GM12878 (cell line): ENCODE measurements at regions not wholly inside any gene's neighbourhood (a gene's known extent, or its start where the extent isn't known, plus 50 kb on each side); places are given as distances from the start of the nearest gene placed in this dataset.

ENCODE experiments used
- ATAC-seq: fragments of 200-7000 bp; cut with Tn5 transposase; 3 replicates; pipeline ENCODE4 v1.9.1; 2020; ENCODE audit warnings: mild to moderate bottlenecking, moderate library complexity
- BruUV-seq: library from RNA; stranded (reverse); fragments of 400-500 nt; replicated peaks from 2 replicates; lab custom pipeline; 2021; lab: Mats Ljungman, UMichigan
- CTCF ChIA-PET: fragments of 300-600 bp; sonication (Branson Sonifier 250); formaldehyde crosslinking; extraction: SDS; loops from one replicate; lab custom pipeline; 2021; ENCODE audit warnings: inconsistent platforms; lab: Yijun Ruan, JAX
- POLR2A ChIA-PET: fragments of 350-600 bp; formaldehyde crosslinking; extraction: SDS; loops from one replicate; lab custom pipeline; 2021; ENCODE audit warnings: inconsistent platforms; lab: Charles Lee
- RAD21 ChIA-PET: fragments of 300-600 bp; sonication (Branson Sonifier 250); formaldehyde crosslinking; loops from one replicate; lab custom pipeline; 2023; ENCODE audit warnings: antibody characterized with exemption; ENCODE audit not compliant: unreplicated experiment; lab: Charles Lee
- SMC1A ChIA-PET: fragments of 300-600 bp; sonication (Branson Sonifier 250); formaldehyde crosslinking; loops from one replicate; lab custom pipeline; 2023; ENCODE audit not compliant: unreplicated experiment, uncharacterized antibody; lab: Charles Lee
- DNase-seq: peaks from one replicate; pipeline ENCODE4 v3.0.0-alpha.2; 2011; ENCODE audit warnings: low read depth, low spot score
- FAIRE-seq: peaks from 3 replicates; lab custom pipeline; 2011; peaks lifted over from hg19 to GRCh38; lab: Jason Lieb, UNC
- H2AFZ ChIP-seq: 2 replicates; pipeline ENCODE4 v1.6.0; 2011; ENCODE audit warnings: low read depth, low read length, control low read depth; ENCODE audit not compliant: control insufficient read depth
- H3K27ac ChIP-seq: 2 replicates; pipeline ENCODE4 v1.5.1; 2011; ENCODE audit warnings: control low read depth; ENCODE audit not compliant: control insufficient read depth, insufficient read depth
- H3K27me3 ChIP-seq, 2 experiments: replicated peaks in 1 of 2; 2 replicates each; pipeline versions ENCODE4 v1.6.0 to v1.6.1; 2011; ENCODE audit warnings: low read length in 1 of 2; ENCODE audit not compliant: control insufficient read depth in 2 of 2, insufficient read depth in 2 of 2
- H3K36me3 ChIP-seq, 2 experiments: 2 replicates each; pipeline ENCODE4 v1.5.1; 2011; ENCODE audit warnings: low read length in 1 of 2; ENCODE audit not compliant: control insufficient read depth in 2 of 2, insufficient read depth in 2 of 2
- H3K4me1 ChIP-seq: 2 replicates; pipeline ENCODE4 v1.6.1; 2011; ENCODE audit warnings: mild to moderate bottlenecking, low read length, moderate library complexity, mixed read lengths; ENCODE audit not compliant: control insufficient read depth, insufficient read depth
- H3K4me2 ChIP-seq: 2 replicates; pipeline ENCODE4 v1.6.0; 2011; ENCODE audit warnings: control low read depth; ENCODE audit not compliant: control insufficient read depth, insufficient read depth
- H3K4me3 ChIP-seq: fragments of 200-600 bp; sonication (generic); 2 replicates; pipeline ENCODE4 v1.5.1; 2016
- H3K79me2 ChIP-seq: 2 replicates; pipeline ENCODE4 v1.6.0; 2011; ENCODE audit warnings: low read length; ENCODE audit not compliant: control insufficient read depth, insufficient read depth
- H3K9ac ChIP-seq: 2 replicates; pipeline ENCODE4 v1.8.0; 2011; ENCODE audit warnings: low read length, control low read depth, mixed read lengths; ENCODE audit not compliant: control insufficient read depth, insufficient read depth
- H3K9me3 ChIP-seq: replicated peaks from 3 replicates; pipeline ENCODE4 v1.5.1; 2011; ENCODE audit warnings: mild to moderate bottlenecking, low read length; ENCODE audit not compliant: control insufficient read depth, insufficient read depth
- H4K20me1 ChIP-seq: 2 replicates; pipeline ENCODE4 v1.6.0; 2011; ENCODE audit not compliant: control insufficient read depth, insufficient read depth
- FOS ChIP-seq: IDR thresholded peaks from 3 replicates; pipeline ENCODE4 v1.6.1; 2011; ENCODE audit warnings: borderline replicate concordance; ENCODE audit not compliant: insufficient read length; ENCODE audit errors: extremely low read depth
- GABPA ChIP-seq: IDR thresholded peaks from 2 replicates; pipeline ENCODE4 v1.6.1; 2014; ENCODE audit warnings: antibody characterized with exemption, low read depth, mild to moderate bottlenecking, inconsistent platforms
- GATAD2B ChIP-seq: fragments of 450-650 bp; conservative IDR thresholded peaks from 2 replicates; pipeline ENCODE4 v1.6.1; 2017; ENCODE audit warnings: low read depth, mild to moderate bottlenecking, moderate library complexity
- KLF5 ChIP-seq: fragments of 450-650 bp; IDR thresholded peaks from 2 replicates; pipeline ENCODE4 v1.6.1; 2014; ENCODE audit warnings: mild to moderate bottlenecking; ENCODE audit not compliant: partially characterized antibody
- NBN ChIP-seq: fragments of 450-650 bp; IDR thresholded peaks from 2 replicates; pipeline ENCODE4 v1.6.1; 2016
- NR2C2 ChIP-seq: IDR thresholded peaks from 2 replicates; pipeline ENCODE4 v1.6.1; 2011; ENCODE audit warnings: borderline replicate concordance, low read depth; ENCODE audit not compliant: control insufficient read depth, insufficient read length
- NR2F1 ChIP-seq: fragments of 450-650 bp; conservative IDR thresholded peaks from 2 replicates; pipeline ENCODE4 v1.6.1; 2017; ENCODE audit warnings: mild to moderate bottlenecking
- POLR2A ChIP-seq: IDR thresholded peaks from 2 replicates; pipeline ENCODE4 v1.6.1; 2011; ENCODE audit warnings: low read depth, mild to moderate bottlenecking, low read length
- SPI1 ChIP-seq: IDR thresholded peaks from 2 replicates; pipeline ENCODE4 v1.6.1; 2011; ENCODE audit warnings: low read depth, mild to moderate bottlenecking, low read length, moderate library complexity, borderline replicate concordance; ENCODE audit not compliant: insufficient read depth
- WRNIP1 ChIP-seq: IDR thresholded peaks from 2 replicates; pipeline ENCODE4 v1.6.1; 2011; ENCODE audit warnings: low read depth, low read length, improper control_type of control experiment, borderline replicate concordance
- ZNF24 ChIP-seq: fragments of 450-650 bp; IDR thresholded peaks from 2 replicates; pipeline ENCODE4 v1.6.1; 2017; ENCODE audit warnings: antibody characterized with exemption, mild to moderate bottlenecking
- WGBS: methylation state at CpG from one replicate; pipeline ENCODE4 v1.1.6; 2016; ENCODE audit warnings: low lambda C conversion rate; ENCODE audit not compliant: insufficient replicate concordance, insufficient coverage; ENCODE audit errors: missing lambda C conversion rate; 5-methylcytosine and 5-hydroxymethylcytosine counted together
- in situ Hi-C: fragments of 300-500 bp; cut with MboI; formaldehyde crosslinking; loops from 9 replicates; pipeline ENCODE4 v1.14.3; 2018; ENCODE audit warnings: mixed read lengths
- intact Hi-C: fragments of 100-400 bp; cut with micrococcal nuclease; formaldehyde crosslinking; loops from one replicate; pipeline ENCODE4 v1.14.2; 2022; ENCODE audit not compliant: unreplicated experiment
- TF ChIP-seq, protein P1 (sequence below): IDR thresholded peaks from 2 replicates; pipeline ENCODE4 v1.6.1; 2011; ENCODE audit warnings: low read depth, low read length, improper control_type of control experiment, borderline replicate concordance
- TF ChIP-seq, protein P2 (sequence below): IDR thresholded peaks from 2 replicates; pipeline ENCODE4 v1.6.1; 2012; ENCODE audit warnings: low read depth, low read length, improper control_type of control experiment
- TF ChIP-seq, protein P3 (sequence below): fragments of 450-650 bp; formaldehyde crosslinking; IDR thresholded peaks from 2 replicates; pipeline ENCODE4 v1.5.0; 2022; ENCODE audit warnings: mild to moderate bottlenecking, missing genetic modification characterization
- TF ChIP-seq, protein P4 (sequence below): IDR thresholded peaks from 2 replicates; pipeline ENCODE4 v1.6.1; 2012; ENCODE audit warnings: improper control_type of control experiment, low read depth, low read length; ENCODE audit not compliant: insufficient replicate concordance

DNA sequence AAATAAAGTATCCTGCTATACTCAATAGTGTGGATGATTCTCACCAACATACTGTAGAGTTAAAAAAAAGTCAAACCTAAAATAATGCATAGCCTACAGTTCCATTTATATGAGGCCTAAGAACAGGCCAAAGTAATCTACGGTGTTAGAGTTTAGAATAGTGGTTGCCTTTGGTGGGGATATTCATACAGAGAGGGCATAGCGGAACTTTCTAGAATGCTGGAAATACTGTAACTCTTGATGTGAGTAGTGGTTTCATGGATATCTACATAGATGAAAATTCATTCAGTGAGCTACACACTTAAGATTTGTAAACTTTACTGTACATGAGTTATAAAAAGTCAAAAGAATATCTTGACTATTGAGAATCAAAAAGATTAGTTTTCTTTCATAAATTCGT lies 349.9 kb upstream of the NFE2L3 start:
- intact Hi-C loops (no loop called here), in situ Hi-C loops (no loop called here)
- peaks cover 0 to 2% of the 10 kb centered on the region in 2 experiments; a peak in 2 of 4 replicates for H3K27me3 ChIP-seq
- BruUV-seq, result no TSS peak
- WGBS, result 2% methylated on average over 3 of the region's 3 CpGs
- H3K4me3 ChIP-seq, result no peak overlapping the region
- RAD21 ChIA-PET, result no interaction called here
- no peaks in the 10 kb centered on the region for H3K9me3 ChIP-seq
- H3K79me2 ChIP-seq, result no peaks in the 10 kb centered on the region
- no peak overlapping the region for H3K9ac ChIP-seq
- no peaks in the 10 kb centered on the region for H4K20me1 ChIP-seq
- POLR2A ChIA-PET, result interaction anchor here (0.5 kb wide), 1 partner anchor 55 kb away, joined by 5 read pairs; no protein-coding TSS in a partner anchor
- no peak overlapping the region for H3K27ac ChIP-seq
- ATAC-seq (no peak), FAIRE-seq (no peak), DNase-seq (no peak)
- H3K4me1 ChIP-seq, result no peaks in the 10 kb centered on the region
- H2AFZ ChIP-seq, result no peak overlapping the region
- TF ChIP-seq KLF5 (no peak), NR2F1 (no peak), GATAD2B (no peak), WRNIP1 (no peak), GABPA (no peak), SPI1 (no peak), FOS (no peak), ZNF24 (no peak), NBN (no peak), NR2C2 (no peak), POLR2A (no peak)
- TF ChIP-seq, protein P1, sequence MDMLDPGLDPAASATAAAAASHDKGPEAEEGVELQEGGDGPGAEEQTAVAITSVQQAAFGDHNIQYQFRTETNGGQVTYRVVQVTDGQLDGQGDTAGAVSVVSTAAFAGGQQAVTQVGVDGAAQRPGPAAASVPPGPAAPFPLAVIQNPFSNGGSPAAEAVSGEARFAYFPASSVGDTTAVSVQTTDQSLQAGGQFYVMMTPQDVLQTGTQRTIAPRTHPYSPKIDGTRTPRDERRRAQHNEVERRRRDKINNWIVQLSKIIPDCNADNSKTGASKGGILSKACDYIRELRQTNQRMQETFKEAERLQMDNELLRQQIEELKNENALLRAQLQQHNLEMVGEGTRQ, result no peak
- TF ChIP-seq, protein P2, sequence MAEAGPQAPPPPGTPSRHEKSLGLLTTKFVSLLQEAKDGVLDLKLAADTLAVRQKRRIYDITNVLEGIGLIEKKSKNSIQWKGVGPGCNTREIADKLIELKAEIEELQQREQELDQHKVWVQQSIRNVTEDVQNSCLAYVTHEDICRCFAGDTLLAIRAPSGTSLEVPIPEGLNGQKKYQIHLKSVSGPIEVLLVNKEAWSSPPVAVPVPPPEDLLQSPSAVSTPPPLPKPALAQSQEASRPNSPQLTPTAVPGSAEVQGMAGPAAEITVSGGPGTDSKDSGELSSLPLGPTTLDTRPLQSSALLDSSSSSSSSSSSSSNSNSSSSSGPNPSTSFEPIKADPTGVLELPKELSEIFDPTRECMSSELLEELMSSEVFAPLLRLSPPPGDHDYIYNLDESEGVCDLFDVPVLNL, result no peak
- TF ChIP-seq, protein P3, sequence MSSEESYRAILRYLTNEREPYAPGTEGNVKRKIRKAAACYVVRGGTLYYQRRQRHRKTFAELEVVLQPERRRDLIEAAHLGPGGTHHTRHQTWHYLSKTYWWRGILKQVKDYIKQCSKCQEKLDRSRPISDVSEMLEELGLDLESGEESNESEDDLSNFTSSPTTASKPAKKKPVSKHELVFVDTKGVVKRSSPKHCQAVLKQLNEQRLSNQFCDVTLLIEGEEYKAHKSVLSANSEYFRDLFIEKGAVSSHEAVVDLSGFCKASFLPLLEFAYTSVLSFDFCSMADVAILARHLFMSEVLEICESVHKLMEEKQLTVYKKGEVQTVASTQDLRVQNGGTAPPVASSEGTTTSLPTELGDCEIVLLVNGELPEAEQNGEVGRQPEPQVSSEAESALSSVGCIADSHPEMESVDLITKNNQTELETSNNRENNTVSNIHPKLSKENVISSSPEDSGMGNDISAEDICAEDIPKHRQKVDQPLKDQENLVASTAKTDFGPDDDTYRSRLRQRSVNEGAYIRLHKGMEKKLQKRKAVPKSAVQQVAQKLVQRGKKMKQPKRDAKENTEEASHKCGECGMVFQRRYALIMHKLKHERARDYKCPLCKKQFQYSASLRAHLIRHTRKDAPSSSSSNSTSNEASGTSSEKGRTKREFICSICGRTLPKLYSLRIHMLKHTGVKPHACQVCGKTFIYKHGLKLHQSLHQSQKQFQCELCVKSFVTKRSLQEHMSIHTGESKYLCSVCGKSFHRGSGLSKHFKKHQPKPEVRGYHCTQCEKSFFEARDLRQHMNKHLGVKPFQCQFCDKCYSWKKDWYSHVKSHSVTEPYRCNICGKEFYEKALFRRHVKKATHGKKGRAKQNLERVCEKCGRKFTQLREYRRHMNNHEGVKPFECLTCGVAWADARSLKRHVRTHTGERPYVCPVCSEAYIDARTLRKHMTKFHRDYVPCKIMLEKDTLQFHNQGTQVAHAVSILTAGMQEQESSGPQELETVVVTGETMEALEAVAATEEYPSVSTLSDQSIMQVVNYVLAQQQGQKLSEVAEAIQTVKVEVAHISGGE (CRISPR knock-in tag), result no peak
- TF ChIP-seq, protein P4, sequence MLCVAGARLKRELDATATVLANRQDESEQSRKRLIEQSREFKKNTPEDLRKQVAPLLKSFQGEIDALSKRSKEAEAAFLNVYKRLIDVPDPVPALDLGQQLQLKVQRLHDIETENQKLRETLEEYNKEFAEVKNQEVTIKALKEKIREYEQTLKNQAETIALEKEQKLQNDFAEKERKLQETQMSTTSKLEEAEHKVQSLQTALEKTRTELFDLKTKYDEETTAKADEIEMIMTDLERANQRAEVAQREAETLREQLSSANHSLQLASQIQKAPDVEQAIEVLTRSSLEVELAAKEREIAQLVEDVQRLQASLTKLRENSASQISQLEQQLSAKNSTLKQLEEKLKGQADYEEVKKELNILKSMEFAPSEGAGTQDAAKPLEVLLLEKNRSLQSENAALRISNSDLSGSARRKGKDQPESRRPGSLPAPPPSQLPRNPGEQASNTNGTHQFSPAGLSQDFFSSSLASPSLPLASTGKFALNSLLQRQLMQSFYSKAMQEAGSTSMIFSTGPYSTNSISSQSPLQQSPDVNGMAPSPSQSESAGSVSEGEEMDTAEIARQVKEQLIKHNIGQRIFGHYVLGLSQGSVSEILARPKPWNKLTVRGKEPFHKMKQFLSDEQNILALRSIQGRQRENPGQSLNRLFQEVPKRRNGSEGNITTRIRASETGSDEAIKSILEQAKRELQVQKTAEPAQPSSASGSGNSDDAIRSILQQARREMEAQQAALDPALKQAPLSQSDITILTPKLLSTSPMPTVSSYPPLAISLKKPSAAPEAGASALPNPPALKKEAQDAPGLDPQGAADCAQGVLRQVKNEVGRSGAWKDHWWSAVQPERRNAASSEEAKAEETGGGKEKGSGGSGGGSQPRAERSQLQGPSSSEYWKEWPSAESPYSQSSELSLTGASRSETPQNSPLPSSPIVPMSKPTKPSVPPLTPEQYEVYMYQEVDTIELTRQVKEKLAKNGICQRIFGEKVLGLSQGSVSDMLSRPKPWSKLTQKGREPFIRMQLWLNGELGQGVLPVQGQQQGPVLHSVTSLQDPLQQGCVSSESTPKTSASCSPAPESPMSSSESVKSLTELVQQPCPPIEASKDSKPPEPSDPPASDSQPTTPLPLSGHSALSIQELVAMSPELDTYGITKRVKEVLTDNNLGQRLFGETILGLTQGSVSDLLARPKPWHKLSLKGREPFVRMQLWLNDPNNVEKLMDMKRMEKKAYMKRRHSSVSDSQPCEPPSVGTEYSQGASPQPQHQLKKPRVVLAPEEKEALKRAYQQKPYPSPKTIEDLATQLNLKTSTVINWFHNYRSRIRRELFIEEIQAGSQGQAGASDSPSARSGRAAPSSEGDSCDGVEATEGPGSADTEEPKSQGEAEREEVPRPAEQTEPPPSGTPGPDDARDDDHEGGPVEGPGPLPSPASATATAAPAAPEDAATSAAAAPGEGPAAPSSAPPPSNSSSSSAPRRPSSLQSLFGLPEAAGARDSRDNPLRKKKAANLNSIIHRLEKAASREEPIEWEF, result no peak
- SMC1A ChIA-PET, result no interaction called here
- H3K4me2 ChIP-seq, result no peak overlapping the region
- CTCF ChIA-PET, result interaction anchor here (0.7 to 1.3 kb wide), 2 partner anchors 9 to 15 kb away, joined by 3 to 4 read pairs; no protein-coding TSS in a partner anchor
- no peaks in the 10 kb centered on the region for H3K36me3 ChIP-seq
